Neural crest cell (in vitro differentiated cells): ENCODE measurements at regions not wholly inside any gene's neighbourhood (a gene's known extent, or its start where the extent isn't known, plus 50 kb on each side); places are given as distances from the start of the nearest gene placed in this dataset.

Source experiments
- DNase-seq: peaks from one replicate; pipeline ENCODE4 v3.0.0; 2021; ENCODE audit warnings: low read depth, mixed read lengths, low spot score
- H3K27ac Mint-ChIP-seq: one replicate; pipeline ENCODE4 v1.8.0; 2021; ENCODE audit warnings: mild to moderate bottlenecking, mixed read lengths; ENCODE audit not compliant: unreplicated experiment
- H3K27me3 Mint-ChIP-seq: 2 replicates; pipeline ENCODE4 v1.8.0; 2021; ENCODE audit warnings: low read depth, mild to moderate bottlenecking, mixed read lengths
- H3K36me3 Mint-ChIP-seq: 2 replicates; pipeline ENCODE4 v1.8.0; 2021; ENCODE audit warnings: low read depth, mild to moderate bottlenecking, mixed read lengths
- H3K4me1 Mint-ChIP-seq: 2 replicates; pipeline ENCODE4 v1.8.0; 2021; ENCODE audit warnings: mixed read lengths
- H3K4me3 Mint-ChIP-seq: one replicate; pipeline ENCODE4 v1.8.0; 2021; ENCODE audit warnings: mild to moderate bottlenecking, mixed read lengths
- H3K9me3 Mint-ChIP-seq: 2 replicates; pipeline ENCODE4 v1.8.0; 2021; ENCODE audit warnings: mixed read lengths
- TF ChIP-seq, protein P1 (sequence below): fragments of 200-600 bp; sonication (generic); conservative IDR thresholded peaks from 2 replicates; pipeline ENCODE4 v1.5.0; 2021; ENCODE audit warnings: antibody characterized with exemption, mild to moderate bottlenecking

DNA sequence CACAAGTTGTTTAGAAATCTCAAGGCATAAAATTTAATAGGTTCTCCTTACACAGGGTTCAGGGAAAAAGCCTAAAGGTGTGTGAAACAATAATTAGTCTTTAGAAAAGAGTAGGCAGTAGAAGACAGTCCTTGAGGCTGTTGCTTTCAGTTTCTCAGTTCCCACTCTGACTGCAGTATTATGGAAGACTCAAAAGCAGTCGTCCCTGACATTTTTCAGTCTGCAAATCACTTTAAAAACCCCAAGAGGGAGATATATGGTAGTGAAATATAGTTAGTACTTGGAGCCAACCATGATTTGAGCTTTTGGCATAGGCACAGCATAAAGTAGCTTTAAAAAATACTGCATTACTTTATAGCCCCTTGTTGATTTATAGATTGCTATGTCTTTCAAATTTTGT is 299.7 kb downstream of the OLFM3 start:
- Mint-ChIP-seq H3K4me1 (no peaks in the 10 kb centered on the region), H3K9me3 (peaks cover 2% of the 10 kb centered on the region), H3K4me3 (no peak overlapping the region), H3K36me3 (no peaks in the 10 kb centered on the region), H3K27me3 (no peaks in the 10 kb centered on the region), H3K27ac (no peak overlapping the region)
- DNase-seq = no peak
- TF ChIP-seq, protein P1, sequence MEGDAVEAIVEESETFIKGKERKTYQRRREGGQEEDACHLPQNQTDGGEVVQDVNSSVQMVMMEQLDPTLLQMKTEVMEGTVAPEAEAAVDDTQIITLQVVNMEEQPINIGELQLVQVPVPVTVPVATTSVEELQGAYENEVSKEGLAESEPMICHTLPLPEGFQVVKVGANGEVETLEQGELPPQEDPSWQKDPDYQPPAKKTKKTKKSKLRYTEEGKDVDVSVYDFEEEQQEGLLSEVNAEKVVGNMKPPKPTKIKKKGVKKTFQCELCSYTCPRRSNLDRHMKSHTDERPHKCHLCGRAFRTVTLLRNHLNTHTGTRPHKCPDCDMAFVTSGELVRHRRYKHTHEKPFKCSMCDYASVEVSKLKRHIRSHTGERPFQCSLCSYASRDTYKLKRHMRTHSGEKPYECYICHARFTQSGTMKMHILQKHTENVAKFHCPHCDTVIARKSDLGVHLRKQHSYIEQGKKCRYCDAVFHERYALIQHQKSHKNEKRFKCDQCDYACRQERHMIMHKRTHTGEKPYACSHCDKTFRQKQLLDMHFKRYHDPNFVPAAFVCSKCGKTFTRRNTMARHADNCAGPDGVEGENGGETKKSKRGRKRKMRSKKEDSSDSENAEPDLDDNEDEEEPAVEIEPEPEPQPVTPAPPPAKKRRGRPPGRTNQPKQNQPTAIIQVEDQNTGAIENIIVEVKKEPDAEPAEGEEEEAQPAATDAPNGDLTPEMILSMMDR = no peak

DNA sequence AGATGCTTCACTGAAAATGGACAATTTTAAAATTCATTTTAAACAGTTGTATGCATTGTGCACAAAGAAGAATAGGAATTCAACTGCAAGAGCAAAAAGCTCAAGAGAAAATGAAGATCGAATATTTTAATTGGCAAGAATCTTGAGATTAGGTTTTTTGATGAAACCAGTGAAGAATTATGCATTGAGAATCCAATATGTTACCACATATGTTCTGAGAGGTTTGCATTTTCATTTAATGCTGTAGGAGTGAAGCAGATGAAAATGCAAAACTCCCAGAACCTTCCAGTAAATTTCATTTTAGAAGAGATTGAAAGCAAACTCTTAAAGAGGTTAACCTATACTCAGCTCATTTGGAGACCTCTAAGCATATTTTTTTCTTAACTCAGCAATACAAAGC is 298.0 kb downstream of the OLFM3 start:
- DNase-seq = no peak
- Mint-ChIP-seq H3K4me3 (no peak overlapping the region), H3K4me1 (no peaks in the 10 kb centered on the region), H3K27ac (no peak overlapping the region), H3K27me3 (no peaks in the 10 kb centered on the region), H3K36me3 (no peaks in the 10 kb centered on the region), H3K9me3 (no peaks in the 10 kb centered on the region)
- TF ChIP-seq, protein P1 = no peak

DNA sequence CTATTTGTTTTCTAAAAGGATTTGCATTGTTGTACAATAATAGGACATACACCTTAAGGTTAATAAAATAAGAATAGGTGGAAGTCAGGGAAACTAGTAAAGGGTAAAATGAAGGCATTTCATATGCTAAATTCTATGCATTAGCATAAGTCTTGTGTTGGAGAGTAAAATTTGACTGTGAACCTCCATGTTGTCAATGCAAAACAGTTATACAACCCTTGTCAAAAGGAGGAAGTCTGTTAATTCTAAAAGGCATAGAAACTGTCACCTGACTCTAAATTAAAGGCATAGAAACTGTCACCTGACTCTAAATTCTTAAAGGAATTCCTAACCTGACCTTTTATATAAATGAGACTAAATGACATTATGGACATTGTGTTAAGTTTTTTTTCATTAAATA is 291.8 kb downstream of the OLFM3 start:
- Mint-ChIP-seq H3K27ac (no peak overlapping the region), H3K9me3 (no peaks in the 10 kb centered on the region), H3K4me3 (no peak overlapping the region), H3K36me3 (no peaks in the 10 kb centered on the region), H3K4me1 (no peaks in the 10 kb centered on the region), H3K27me3 (no peaks in the 10 kb centered on the region)
- no peak for DNase-seq
- TF ChIP-seq, protein P1 = no peak

DNA sequence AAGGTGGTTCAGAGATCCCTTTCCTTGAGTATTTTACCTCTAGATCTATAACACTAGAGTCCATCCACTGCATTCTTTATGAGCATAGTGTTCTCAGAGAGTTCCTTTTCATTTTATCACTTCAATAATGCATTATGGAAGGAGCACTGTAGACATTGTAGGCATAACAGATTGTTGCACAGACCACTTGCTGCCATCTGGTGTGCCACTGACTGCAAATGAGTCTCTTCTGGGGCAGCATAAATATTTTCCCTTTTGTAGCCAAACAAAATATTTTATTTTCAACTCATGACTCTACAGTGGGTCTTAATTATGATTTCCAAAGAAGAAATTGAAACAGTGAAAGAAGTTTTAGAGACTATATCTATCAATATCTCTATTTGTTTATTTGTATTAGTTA is 290.4 kb downstream of the OLFM3 start:
- Mint-ChIP-seq H3K36me3 (no peaks in the 10 kb centered on the region), H3K4me1 (no peaks in the 10 kb centered on the region), H3K9me3 (no peaks in the 10 kb centered on the region), H3K4me3 (no peak overlapping the region), H3K27ac (no peak overlapping the region), H3K27me3 (no peaks in the 10 kb centered on the region)
- DNase-seq = no peak
- TF ChIP-seq, protein P1 = no peak

DNA sequence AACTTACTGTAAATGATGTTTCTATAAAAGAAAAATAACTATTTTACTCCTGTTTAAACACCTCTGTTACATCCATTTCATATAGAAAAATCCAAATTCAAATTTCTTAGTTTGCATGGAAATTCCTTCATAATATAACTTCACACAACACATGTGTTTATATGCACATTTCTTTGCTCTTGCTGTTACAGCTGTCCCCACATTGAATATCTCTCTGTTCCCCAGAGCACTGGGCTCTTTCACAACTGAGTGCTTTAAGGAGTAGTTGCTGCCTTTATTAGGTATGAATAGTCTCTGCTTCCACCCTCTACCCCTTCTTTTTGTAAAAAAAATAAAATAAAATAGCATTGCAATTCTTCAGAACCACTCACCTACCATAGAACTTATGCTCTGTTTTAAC is 287.0 kb downstream of the OLFM3 start:
- TF ChIP-seq, protein P1 = no peak
- H3K4me3 Mint-ChIP-seq = no peak overlapping the region
- no peaks in the 10 kb centered on the region for H3K36me3 Mint-ChIP-seq
- no peaks in the 10 kb centered on the region for H3K9me3 Mint-ChIP-seq
- H3K27ac Mint-ChIP-seq = no peak overlapping the region
- DNase-seq = no peak
- no peaks in the 10 kb centered on the region for H3K27me3 Mint-ChIP-seq
- H3K4me1 Mint-ChIP-seq = no peaks in the 10 kb centered on the region

DNA sequence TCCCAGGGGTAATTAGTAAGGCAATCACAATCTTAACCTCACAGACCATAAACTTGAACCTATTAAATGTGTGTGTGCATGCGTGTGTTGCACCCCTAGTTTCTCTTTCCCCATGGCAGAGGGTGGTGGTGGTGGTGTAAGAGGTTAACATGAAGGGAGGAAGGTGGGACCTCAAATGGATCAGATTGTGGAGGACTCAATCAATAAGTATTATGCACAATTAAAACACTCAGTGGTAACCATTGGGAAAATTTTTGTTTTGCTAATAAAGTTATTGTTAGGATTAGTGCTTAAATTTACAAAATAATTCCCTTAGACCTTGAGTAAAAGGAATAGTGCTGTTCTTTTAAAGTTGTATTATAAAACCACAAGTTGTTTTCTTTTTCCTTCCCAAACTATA is 283.0 kb downstream of the OLFM3 start:
- TF ChIP-seq, protein P1 = no peak
- H3K4me1 Mint-ChIP-seq = no peaks in the 10 kb centered on the region
- no peak overlapping the region for H3K27ac Mint-ChIP-seq
- H3K36me3 Mint-ChIP-seq = no peaks in the 10 kb centered on the region
- no peaks in the 10 kb centered on the region for H3K9me3 Mint-ChIP-seq
- no peak overlapping the region for H3K4me3 Mint-ChIP-seq
- H3K27me3 Mint-ChIP-seq = no peaks in the 10 kb centered on the region
- no peak for DNase-seq
